IMR-90 (cell line): ENCODE measurements at regions not wholly inside any gene's neighbourhood (a gene's known extent, or its start where the extent isn't known, plus 50 kb on each side); places are given as distances from the start of the nearest gene placed in this dataset.
"Not testable (repeated sequence)": the region's sequence is repeated elsewhere in the genome, so short reads cannot be mapped to it uniquely, and the experiment has no call there.

ENCODE experiments used
- BHLHE40 ChIP-seq: fragments of 150-350 bp; IDR thresholded peaks from 2 replicates; pipeline ENCODE4 v1.6.1; 2016; ENCODE audit warnings: mild to moderate bottlenecking, low read depth, low read length
- CEBPB ChIP-seq: IDR thresholded peaks from 2 replicates; pipeline ENCODE4 v1.6.1; 2012; ENCODE audit warnings: low read depth, low read length, improper control_type of control experiment
- CHD1 ChIP-seq: IDR thresholded peaks from 2 replicates; pipeline ENCODE4 v1.6.1; 2012; ENCODE audit warnings: low read depth, low read length, improper control_type of control experiment
- CTCF ChIP-seq: conservative IDR thresholded peaks from 2 replicates; pipeline ENCODE4 v1.5.1; 2012; ENCODE audit warnings: mild to moderate bottlenecking, low read depth, low read length, improper control_type of control experiment
- FOS ChIP-seq: fragments of 150-350 bp; IDR thresholded peaks from 2 replicates; pipeline ENCODE4 v1.6.1; 2016; ENCODE audit warnings: low read depth, low read length
- MAFK ChIP-seq: IDR thresholded peaks from 2 replicates; pipeline ENCODE4 v1.6.1; 2012; ENCODE audit warnings: low read depth, low read length, improper control_type of control experiment
- MAZ ChIP-seq: IDR thresholded peaks from 2 replicates; pipeline ENCODE4 v1.6.1; 2012; ENCODE audit warnings: low read depth, mild to moderate bottlenecking, low read length, improper control_type of control experiment, moderate library complexity, borderline replicate concordance
- MXI1 ChIP-seq: IDR thresholded peaks from 2 replicates; pipeline ENCODE4 v1.6.1; 2012; ENCODE audit warnings: low read depth, mild to moderate bottlenecking, low read length, moderate library complexity, borderline replicate concordance
- POLR2A ChIP-seq: IDR thresholded peaks from 2 replicates; pipeline ENCODE4 v1.6.1; 2012; ENCODE audit warnings: mild to moderate bottlenecking, low read depth, low read length
- RCOR1 ChIP-seq: IDR thresholded peaks from 2 replicates; pipeline ENCODE4 v1.6.1; 2012; ENCODE audit warnings: mild to moderate bottlenecking, low read length, improper control_type of control experiment; ENCODE audit not compliant: insufficient replicate concordance
- SMC3 ChIP-seq: fragments of 150-350 bp; IDR thresholded peaks from 2 replicates; pipeline ENCODE4 v1.6.1; 2016; ENCODE audit warnings: low read depth, mild to moderate bottlenecking, antibody characterized with exemption, low read length, moderate library complexity
- TF ChIP-seq, protein P1 (sequence below): fragments of 150-350 bp; IDR thresholded peaks from 2 replicates; pipeline ENCODE4 v1.6.1; 2016; ENCODE audit warnings: low read depth, mild to moderate bottlenecking, low read length, moderate library complexity, borderline replicate concordance

- not testable (repeated sequence) for TF ChIP-seq MAFK, POLR2A, CTCF, BHLHE40, CHD1, SMC3, MAZ, RCOR1, MXI1, CEBPB, FOS
- TF ChIP-seq, protein P1, sequence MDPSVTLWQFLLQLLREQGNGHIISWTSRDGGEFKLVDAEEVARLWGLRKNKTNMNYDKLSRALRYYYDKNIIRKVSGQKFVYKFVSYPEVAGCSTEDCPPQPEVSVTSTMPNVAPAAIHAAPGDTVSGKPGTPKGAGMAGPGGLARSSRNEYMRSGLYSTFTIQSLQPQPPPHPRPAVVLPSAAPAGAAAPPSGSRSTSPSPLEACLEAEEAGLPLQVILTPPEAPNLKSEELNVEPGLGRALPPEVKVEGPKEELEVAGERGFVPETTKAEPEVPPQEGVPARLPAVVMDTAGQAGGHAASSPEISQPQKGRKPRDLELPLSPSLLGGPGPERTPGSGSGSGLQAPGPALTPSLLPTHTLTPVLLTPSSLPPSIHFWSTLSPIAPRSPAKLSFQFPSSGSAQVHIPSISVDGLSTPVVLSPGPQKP, result not testable (repeated sequence)
These were observed 468.7 kb downstream of the FAM72C start for GRCh38 chr1:143503048-143503447.
